Prostate gland (tissue), 2 donors: ENCODE measurements at regions not wholly inside any gene's neighbourhood (a gene's known extent, or its start where the extent isn't known, plus 50 kb on each side); places are given as distances from the start of the nearest gene placed in this dataset.

ENCODE experiments used
- CTCF ChIP-seq, 4 experiments: fragments of 200-600 bp in 2 of 4; fragments of 450-650 bp in 2 of 4; sonication (generic) in 2 of 4; IDR thresholded peaks; 1 replicate in 3 of 4; 2 replicates in 1 of 4; pipeline ENCODE4 v1.5.1; 2016 to 2019; ENCODE audit warnings: antibody characterized with exemption in 4 of 4, mild to moderate bottlenecking in 2 of 4, moderate library complexity in 2 of 4
- POLR2A ChIP-seq: fragments of 450-650 bp; IDR thresholded peaks from one replicate; pipeline ENCODE4 v1.6.1; 2016; ENCODE audit warnings: antibody characterized with exemption, mild to moderate bottlenecking

GRCh38 chr6:23890543-23891227, 235.3 kb upstream of the NRSN1 start:
- TF ChIP-seq POLR2A = no peak
- no peak for TF ChIP-seq CTCF (IDR thresholded peaks at IDR 0.05)
